Smooth muscle cell (in vitro differentiated cells): ENCODE measurements at regions not wholly inside any gene's neighbourhood (a gene's known extent, or its start where the extent isn't known, plus 50 kb on each side); places are given as distances from the start of the nearest gene placed in this dataset.
"Not testable (repeated sequence)": the region's sequence is repeated elsewhere in the genome, so short reads cannot be mapped to it uniquely, and the experiment has no call there.

ENCODE experiments used
- DNase-seq: peaks from one replicate; lab custom pipeline; 2025; ENCODE audit not compliant: unreplicated experiment; lab: John Stamatoyannopoulos, UW
- H2AFZ ChIP-seq: fragments of 200-600 bp; sonication (generic); 2 replicates; pipeline ENCODE4 v1.6.0; 2016; ENCODE audit warnings: antibody characterized with exemption, low read depth, mild to moderate bottlenecking
- H3F3A ChIP-seq: fragments of 200-600 bp; sonication (generic); 2 replicates; pipeline ENCODE4 v1.6.0; 2017; ENCODE audit warnings: antibody characterized with exemption, low read depth
- H3K27ac ChIP-seq: fragments of 200-600 bp; sonication (generic); 2 replicates; pipeline ENCODE4 v1.5.1; 2016; ENCODE audit warnings: low read depth, mild to moderate bottlenecking
- H3K27me3 ChIP-seq: fragments of 200-600 bp; sonication (generic); 2 replicates; pipeline ENCODE4 v1.6.1; 2016; ENCODE audit warnings: low read depth, mild to moderate bottlenecking
- H3K36me3 ChIP-seq: fragments of 200-600 bp; sonication (generic); 2 replicates; pipeline ENCODE4 v1.5.1; 2016; ENCODE audit warnings: low read depth
- H3K4me1 ChIP-seq: fragments of 200-600 bp; sonication (generic); 2 replicates; pipeline ENCODE4 v1.5.1; 2016; ENCODE audit warnings: low read depth
- H3K4me2 ChIP-seq: fragments of 200-600 bp; sonication (generic); 2 replicates; pipeline ENCODE4 v1.6.0; 2016; ENCODE audit warnings: mild to moderate bottlenecking
- H3K4me3 ChIP-seq: fragments of 200-600 bp; sonication (generic); 2 replicates; pipeline ENCODE4 v1.5.1; 2016; ENCODE audit warnings: mild to moderate bottlenecking
- H3K79me2 ChIP-seq: fragments of 200-600 bp; sonication (generic); 2 replicates; pipeline ENCODE4 v1.6.0; 2016; ENCODE audit warnings: low read depth, mild to moderate bottlenecking
- H3K9ac ChIP-seq: fragments of 200-600 bp; sonication (generic); 2 replicates; pipeline ENCODE4 v1.6.0; 2016; ENCODE audit warnings: low read depth
- H3K9me3 ChIP-seq: fragments of 200-600 bp; sonication (generic); replicated peaks from 2 replicates; pipeline ENCODE4 v1.5.1; 2016; ENCODE audit warnings: low read depth
- H4K20me1 ChIP-seq: fragments of 200-600 bp; sonication (generic); 2 replicates; pipeline ENCODE4 v1.6.0; 2016; ENCODE audit warnings: low read depth
- CTCF ChIP-seq: fragments of 200-600 bp; sonication (generic); IDR thresholded peaks from 2 replicates; pipeline ENCODE4 v1.5.1; 2017; ENCODE audit warnings: borderline replicate concordance, mild to moderate bottlenecking, antibody characterized with exemption; ENCODE audit not compliant: insufficient read depth, poor library complexity, severe bottlenecking
- WGBS: methylation state at CpG from one replicate; pipeline ENCODE4 v1.1.7; 2016; ENCODE audit warnings: low lambda C conversion rate; 5-methylcytosine and 5-hydroxymethylcytosine counted together

GRCh38 chr5:153365547-153365946 lies 124.9 kb upstream of the GRIA1 start:
- H4K20me1 ChIP-seq, result no peaks in the 10 kb centered on the region
- no peaks in the 10 kb centered on the region for H3K79me2 ChIP-seq
- no peak overlapping the region for H3K4me3 ChIP-seq
- H3K36me3 ChIP-seq, result no peaks in the 10 kb centered on the region
- H3K27me3 ChIP-seq, result no peaks in the 10 kb centered on the region
- no peak overlapping the region for H3K27ac ChIP-seq
- H3K4me2 ChIP-seq, result no peak overlapping the region
- H3K4me1 ChIP-seq, result no peaks in the 10 kb centered on the region
- H3K9me3 ChIP-seq, result no peaks in the 10 kb centered on the region
- no peak overlapping the region for H3K9ac ChIP-seq
- DNase-seq, result no peak
- no peaks in the 10 kb centered on the region for H3F3A ChIP-seq
- H2AFZ ChIP-seq, result no peak overlapping the region
- TF ChIP-seq CTCF, result no peak

- Histone ChIP-seq H3K36me3 (no peaks in the 10 kb centered on the region), H2AFZ (no peak overlapping the region), H3K79me2 (no peaks in the 10 kb centered on the region), H3K9me3 (no peaks in the 10 kb centered on the region), H3K9ac (no peak overlapping the region), H3K4me1 (no peaks in the 10 kb centered on the region), H4K20me1 (no peaks in the 10 kb centered on the region), H3K4me3 (no peak overlapping the region), H3K27ac (no peak overlapping the region), H3F3A (no peaks in the 10 kb centered on the region), H3K27me3 (no peaks in the 10 kb centered on the region), H3K4me2 (no peak overlapping the region)
- no peak for DNase-seq
- no peak for TF ChIP-seq CTCF
- WGBS, result 94% methylated on average over 3 of the region's 3 CpGs
Measured at GRCh38 chr5:153367466-153367865, 123.0 kb upstream of the GRIA1 start.

GRCh38 chr5:153372425-153373129 lies 117.9 kb upstream of the GRIA1 start:
- Histone ChIP-seq H3K27me3 (no peaks in the 10 kb centered on the region), H3K27ac (no peak overlapping the region), H3K4me2 (no peak overlapping the region), H3K4me1 (no peaks in the 10 kb centered on the region), H4K20me1 (no peaks in the 10 kb centered on the region), H3K9ac (no peak overlapping the region), H3K79me2 (no peaks in the 10 kb centered on the region), H3F3A (no peaks in the 10 kb centered on the region), H2AFZ (no peak overlapping the region), H3K9me3 (no peaks in the 10 kb centered on the region), H3K36me3 (no peaks in the 10 kb centered on the region), H3K4me3 (no peak overlapping the region)
- no peak for DNase-seq
- WGBS, result 81% methylated on average over 6 of the region's 6 CpGs
- no peak for TF ChIP-seq CTCF

- 95% methylated on average over 4 of the region's 4 CpGs for WGBS
- H3K36me3 ChIP-seq, result no peaks in the 10 kb centered on the region
- no peak overlapping the region for H3K27ac ChIP-seq
- H3K4me2 ChIP-seq, result no peak overlapping the region
- no peak for TF ChIP-seq CTCF
- no peaks in the 10 kb centered on the region for H3K4me1 ChIP-seq
- no peaks in the 10 kb centered on the region for H3F3A ChIP-seq
- no peaks in the 10 kb centered on the region for H3K9me3 ChIP-seq
- H3K9ac ChIP-seq, result no peak overlapping the region
- no peak overlapping the region for H2AFZ ChIP-seq
- DNase-seq, result no peak
- H3K4me3 ChIP-seq, result no peak overlapping the region
- H3K79me2 ChIP-seq, result no peaks in the 10 kb centered on the region
- no peaks in the 10 kb centered on the region for H3K27me3 ChIP-seq
- no peaks in the 10 kb centered on the region for H4K20me1 ChIP-seq
Measured at GRCh38 chr5:153373130-153373498, 117.4 kb upstream of the GRIA1 start.

- H3K27ac ChIP-seq, DNase-seq, H3K9ac ChIP-seq, H3K79me2 ChIP-seq, H3K9me3 ChIP-seq, H3K27me3 ChIP-seq, H3K4me3 ChIP-seq, H3K4me1 ChIP-seq, H2AFZ ChIP-seq, H3K4me2 ChIP-seq, H4K20me1 ChIP-seq, H3F3A ChIP-seq, H3K36me3 ChIP-seq: not testable (repeated sequence)
- WGBS, result 94% methylated on average over 10 of the region's 10 CpGs
Measured at GRCh38 chr5:153381630-153382029, 108.8 kb upstream of the GRIA1 start.
